Calu3 (cell line): ENCODE measurements at regions not wholly inside any gene's neighbourhood (a gene's known extent, or its start where the extent isn't known, plus 50 kb on each side); places are given as distances from the start of the nearest gene placed in this dataset.

Experiments used
- BruUV-seq: library from RNA; stranded (reverse); fragments of 400-500 nt; replicated peaks from 2 replicates; lab custom pipeline; 2021; lab: Mats Ljungman, UMichigan
- CTCF ChIA-PET: fragments of 300-600 bp; sonication (Branson Sonifier 250); formaldehyde crosslinking; loops from one replicate; lab custom pipeline; 2022; ENCODE audit warnings: antibody characterized with exemption; lab: Charles Lee
- DNase-seq: peaks from one replicate; pipeline ENCODE4 v3.0.0; 2022
- H3K27ac Mint-ChIP-seq: one replicate; pipeline ENCODE4 v1.8.0; 2022; ENCODE audit warnings: mixed read lengths; ENCODE audit not compliant: unreplicated experiment
- H3K27me3 Mint-ChIP-seq: one replicate; pipeline ENCODE4 v1.8.0; 2022; ENCODE audit warnings: mixed read lengths; ENCODE audit not compliant: unreplicated experiment
- H3K36me3 Mint-ChIP-seq: one replicate; pipeline ENCODE4 v1.8.0; 2022; ENCODE audit warnings: mild to moderate bottlenecking, moderate library complexity, mixed read lengths; ENCODE audit not compliant: insufficient read depth, unreplicated experiment
- H3K4me1 Mint-ChIP-seq: one replicate; pipeline ENCODE4 v1.8.0; 2022; ENCODE audit warnings: mild to moderate bottlenecking, low read depth, mixed read lengths; ENCODE audit not compliant: unreplicated experiment
- H3K4me3 Mint-ChIP-seq: one replicate; pipeline ENCODE4 v1.8.0; 2022; ENCODE audit warnings: mild to moderate bottlenecking, low read depth, moderate library complexity, mixed read lengths; ENCODE audit not compliant: unreplicated experiment
- H3K9me3 Mint-ChIP-seq: one replicate; pipeline ENCODE4 v1.8.0; 2022; ENCODE audit warnings: low read depth, mixed read lengths; ENCODE audit not compliant: unreplicated experiment
- CTCF ChIP-seq: fragments of 200-600 bp; IDR thresholded peaks from one replicate; pipeline ENCODE4 v1.8.0; 2022; ENCODE audit warnings: antibody characterized with exemption; ENCODE audit not compliant: unreplicated experiment
- intact Hi-C: fragments of 100-400 bp; cut with micrococcal nuclease; formaldehyde crosslinking; loops from one replicate; pipeline ENCODE4 v1.10.0; 2022; ENCODE audit not compliant: unreplicated experiment

GRCh38 chr13:81223778-81224177, 882.9 kb upstream of the SPRY2 start:
- Mint-ChIP-seq H3K27me3 (no peaks in the 10 kb centered on the region), H3K36me3 (no peaks in the 10 kb centered on the region), H3K9me3 (no peaks in the 10 kb centered on the region), H3K4me3 (no peak overlapping the region), H3K4me1 (no peaks in the 10 kb centered on the region), H3K27ac (no peak overlapping the region)
- no peak for DNase-seq
- BruUV-seq = no TSS peak
- CTCF ChIA-PET = no interaction called here
- no peak for TF ChIP-seq CTCF
- intact Hi-C loops = no loop called here

GRCh38 chr13:81211713-81212112, 870.8 kb upstream of the SPRY2 start:
- no peak for TF ChIP-seq CTCF
- no peaks in the 10 kb centered on the region for H3K4me1 Mint-ChIP-seq
- intact Hi-C loops = no loop called here
- H3K27me3 Mint-ChIP-seq = no peaks in the 10 kb centered on the region
- no TSS peak for BruUV-seq
- H3K4me3 Mint-ChIP-seq = no peak overlapping the region
- no peak for DNase-seq
- H3K9me3 Mint-ChIP-seq = no peaks in the 10 kb centered on the region
- no peaks in the 10 kb centered on the region for H3K36me3 Mint-ChIP-seq
- CTCF ChIA-PET = no interaction called here
- H3K27ac Mint-ChIP-seq = no peak overlapping the region

- intact Hi-C loops = no loop called here
- no peak for TF ChIP-seq CTCF
- Mint-ChIP-seq H3K9me3 (no peaks in the 10 kb centered on the region), H3K4me1 (no peaks in the 10 kb centered on the region), H3K4me3 (no peak overlapping the region), H3K27ac (no peak overlapping the region), H3K27me3 (no peaks in the 10 kb centered on the region), H3K36me3 (no peaks in the 10 kb centered on the region)
- BruUV-seq = no TSS peak
- CTCF ChIA-PET = interaction anchor here (0.6 kb wide), 1 partner anchor 945 kb away, joined by 3 read pairs; no protein-coding TSS in a partner anchor
- DNase-seq = no peak
These were observed 866.7 kb upstream of the SPRY2 start for GRCh38 chr13:81207636-81208035.

- Mint-ChIP-seq H3K27ac (no peak overlapping the region), H3K9me3 (no peaks in the 10 kb centered on the region), H3K27me3 (no peaks in the 10 kb centered on the region), H3K36me3 (no peaks in the 10 kb centered on the region), H3K4me1 (no peaks in the 10 kb centered on the region), H3K4me3 (no peak overlapping the region)
- intact Hi-C loops = no loop called here
- TF ChIP-seq CTCF = no peak
- no peak for DNase-seq
- no TSS peak for BruUV-seq
- CTCF ChIA-PET = no interaction called here
These were observed 866.3 kb upstream of the SPRY2 start for GRCh38 chr13:81207231-81207630.

GRCh38 chr13:81203783-81204182, 862.9 kb upstream of the SPRY2 start:
- intact Hi-C loops = no loop called here
- H3K36me3 Mint-ChIP-seq = no peaks in the 10 kb centered on the region
- no peak for TF ChIP-seq CTCF
- H3K4me3 Mint-ChIP-seq = no peak overlapping the region
- no peaks in the 10 kb centered on the region for H3K27me3 Mint-ChIP-seq
- no peaks in the 10 kb centered on the region for H3K4me1 Mint-ChIP-seq
- CTCF ChIA-PET = no interaction called here
- no TSS peak for BruUV-seq
- DNase-seq = no peak
- no peak overlapping the region for H3K27ac Mint-ChIP-seq
- H3K9me3 Mint-ChIP-seq = no peaks in the 10 kb centered on the region
